ENCODE measurements at regions not wholly inside any gene's neighbourhood (a gene's known extent, or its start where the extent isn't known, plus 50 kb on each side); places are given as distances from the start of the nearest gene placed in this dataset.

GRCh38 chr7:12982178-12982577, 294.7 kb downstream of the ARL4A start:
- TF ChIP-seq CTCF (IDR thresholded peaks at IDR 0.05): no peak
- TF ChIP-seq POLR2A (IDR thresholded peaks at IDR 0.05): no peak
